CD4-positive, CD25-positive, alpha-beta regulatory T cell (primary cell): ENCODE measurements at regions not wholly inside any gene's neighbourhood (a gene's known extent, or its start where the extent isn't known, plus 50 kb on each side); places are given as distances from the start of the nearest gene placed in this dataset.
A peak's percentile ranks its signal among the peaks of the same experiment; 100 is the strongest.

ENCODE experiments used
- ATAC-seq, 2 donors: fragments of 150-1000 bp; cut with Tn5 transposase; one replicate each; pipeline ENCODE4 v1.10.0; 2021; ENCODE audit warnings: low read depth in 2 of 2, moderate number of reproducible peaks in 2 of 2, moderate library complexity in 1 of 2
- DNase-seq, 3 donors: peaks; one replicate each; pipeline versions ENCODE4 v3.0.0 to v3.0.0-alpha.2; 2012 to 2022; ENCODE audit warnings: mixed read lengths in 1 of 3
- H3K27ac ChIP-seq: one replicate; pipeline ENCODE4 v1.7.0; 2013; ENCODE audit warnings: mild to moderate bottlenecking, low read length; ENCODE audit not compliant: insufficient read depth, poor library complexity, severe bottlenecking
- H3K27me3 ChIP-seq: one replicate; pipeline ENCODE4 v1.7.0; 2013; ENCODE audit warnings: low read length; ENCODE audit not compliant: control insufficient read depth, insufficient read depth
- H3K36me3 ChIP-seq: one replicate; pipeline ENCODE4 v1.7.0; 2013; ENCODE audit warnings: mild to moderate bottlenecking, low read length, moderate library complexity; ENCODE audit not compliant: control insufficient read depth, insufficient read depth
- H3K4me1 ChIP-seq: 2 replicates; pipeline ENCODE4 v1.7.0; 2013; ENCODE audit warnings: mild to moderate bottlenecking, low read length; ENCODE audit not compliant: insufficient read depth, control insufficient read depth, poor library complexity, severe bottlenecking
- H3K4me3 ChIP-seq: one replicate; pipeline ENCODE4 v1.7.0; 2013; ENCODE audit warnings: low read depth, mild to moderate bottlenecking, low read length, moderate library complexity
- H3K9me3 ChIP-seq, 2 experiments: 1 replicate in 1 of 2; 2 replicates in 1 of 2; pipeline ENCODE4 v1.7.0; 2013; ENCODE audit warnings: low read length in 2 of 2, mild to moderate bottlenecking in 1 of 2, moderate library complexity in 1 of 2; ENCODE audit not compliant: control insufficient read depth in 2 of 2
- H3K27ac Mint-ChIP-seq, 3 donors: one replicate each; pipeline ENCODE4 v1.8.0; 2020 to 2022; ENCODE audit warnings: mild to moderate bottlenecking in 3 of 3, mixed read lengths in 3 of 3, moderate library complexity in 2 of 3
- H3K27me3 Mint-ChIP-seq: one replicate; pipeline ENCODE4 v1.8.0; 2022; ENCODE audit warnings: mild to moderate bottlenecking, mixed read lengths
- H3K36me3 Mint-ChIP-seq: one replicate; pipeline ENCODE4 v1.8.0; 2020; ENCODE audit warnings: mixed read lengths
- H3K4me1 Mint-ChIP-seq, 4 donors: one replicate each; pipeline ENCODE4 v1.8.0; 2020 to 2022; ENCODE audit warnings: mixed read lengths in 4 of 4, mild to moderate bottlenecking in 1 of 4
- H3K4me3 Mint-ChIP-seq, 4 donors: one replicate each; pipeline ENCODE4 v1.8.0; 2020 to 2022; ENCODE audit warnings: mild to moderate bottlenecking in 4 of 4, mixed read lengths in 4 of 4, moderate library complexity in 3 of 4
- H3K9me3 Mint-ChIP-seq, 7 donors: one replicate each; pipeline ENCODE4 v1.8.0; 2020 to 2022; ENCODE audit warnings: mixed read lengths in 7 of 7, mild to moderate bottlenecking in 3 of 7, moderate library complexity in 2 of 7

- no peaks in the 10 kb centered on the region for H3K27me3 Mint-ChIP-seq
- ATAC-seq: no peak
- peaks cover 0 to 1% (median 0%) of the 10 kb centered on the region in 7 donors for H3K9me3 Mint-ChIP-seq
- peaks cover 6 to 22% (median 15%) of the 10 kb centered on the region in 4 donors for H3K4me1 Mint-ChIP-seq
- H3K27ac Mint-ChIP-seq: no peak overlapping the region
- peak overlapping the region; percentile 67 for H3K27ac ChIP-seq
- no peak for DNase-seq
- H3K27me3 ChIP-seq: no peaks in the 10 kb centered on the region
- peaks cover 9% of the 10 kb centered on the region for H3K4me1 ChIP-seq
- H3K36me3 ChIP-seq: no peaks in the 10 kb centered on the region
- no peaks in the 10 kb centered on the region for H3K36me3 Mint-ChIP-seq
- H3K4me3 Mint-ChIP-seq: no peak overlapping the region
- no peaks in the 10 kb centered on the region for H3K9me3 ChIP-seq
- H3K4me3 ChIP-seq: peak overlapping the region; percentile 38
Observed at GRCh38 chr12:4107911-4108697, 165.5 kb upstream of the CCND2 start.

DNA sequence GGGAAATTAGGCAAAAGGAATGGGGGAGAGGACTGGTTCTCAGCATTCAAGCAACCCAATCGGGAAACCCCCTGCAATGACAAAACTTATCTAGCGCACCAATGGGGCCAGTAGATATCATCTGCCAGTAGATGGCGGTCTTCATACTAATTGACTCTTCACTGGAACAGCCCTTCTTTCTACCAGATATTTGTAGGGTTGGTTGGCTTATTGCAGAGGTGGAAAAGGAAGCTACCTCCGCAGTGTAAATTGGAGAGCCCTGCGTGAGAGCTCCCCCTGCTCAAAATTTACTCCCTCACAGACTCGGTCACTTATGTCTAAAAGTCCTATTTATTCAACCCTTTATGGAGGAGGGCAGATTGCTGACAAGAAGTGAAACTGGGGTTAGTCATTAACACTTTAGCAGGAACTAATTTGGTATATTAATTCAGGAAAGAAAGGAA lies 166.1 kb upstream of the CCND2 start:
- H3K36me3 Mint-ChIP-seq: no peaks in the 10 kb centered on the region
- peaks cover 9% of the 10 kb centered on the region for H3K4me1 ChIP-seq
- H3K4me3 ChIP-seq: peak overlapping the region; percentile 38
- H3K36me3 ChIP-seq: no peaks in the 10 kb centered on the region
- ATAC-seq: peak; percentile 98 to 99
- DNase-seq: peak; percentile 66 to 93 (median 82)
- H3K27me3 Mint-ChIP-seq: no peaks in the 10 kb centered on the region
- no peaks in the 10 kb centered on the region for H3K27me3 ChIP-seq
- H3K4me1 Mint-ChIP-seq: peaks cover 6 to 22% (median 13%) of the 10 kb centered on the region in 4 donors
- peaks cover 0 to 1% (median 0%) of the 10 kb centered on the region in 7 donors for H3K9me3 Mint-ChIP-seq
- no peaks in the 10 kb centered on the region for H3K9me3 ChIP-seq
- H3K4me3 Mint-ChIP-seq: peak overlapping the region in 3 of 4 donors; percentile 1 to 39 (median 20)
- H3K27ac Mint-ChIP-seq: peak overlapping the region in 2 of 3 donors; percentile 61 to 63
- H3K27ac ChIP-seq: peak overlapping the region; percentile 67

GRCh38 chr12:4106621-4107020 lies 166.9 kb upstream of the CCND2 start:
- peaks cover 6 to 18% (median 13%) of the 10 kb centered on the region in 4 donors for H3K4me1 Mint-ChIP-seq
- Histone ChIP-seq H3K27ac (peak overlapping the region; percentile 67), H3K36me3 (no peaks in the 10 kb centered on the region), H3K27me3 (no peaks in the 10 kb centered on the region), H3K4me3 (peak overlapping the region; percentile 22), H3K9me3 (no peaks in the 10 kb centered on the region), H3K4me1 (peaks cover 9% of the 10 kb centered on the region)
- H3K36me3 Mint-ChIP-seq: no peaks in the 10 kb centered on the region
- H3K9me3 Mint-ChIP-seq: peaks cover 0 to 1% (median 0%) of the 10 kb centered on the region in 7 donors
- no peaks in the 10 kb centered on the region for H3K27me3 Mint-ChIP-seq
- H3K27ac Mint-ChIP-seq: peak overlapping the region; percentile 6 to 83 (median 61)
- DNase-seq (peak in 2 of 3 donors; percentile 14 to 79), ATAC-seq (peak in 1 of 2 donors; percentile 19)
- no peak overlapping the region for H3K4me3 Mint-ChIP-seq

DNA sequence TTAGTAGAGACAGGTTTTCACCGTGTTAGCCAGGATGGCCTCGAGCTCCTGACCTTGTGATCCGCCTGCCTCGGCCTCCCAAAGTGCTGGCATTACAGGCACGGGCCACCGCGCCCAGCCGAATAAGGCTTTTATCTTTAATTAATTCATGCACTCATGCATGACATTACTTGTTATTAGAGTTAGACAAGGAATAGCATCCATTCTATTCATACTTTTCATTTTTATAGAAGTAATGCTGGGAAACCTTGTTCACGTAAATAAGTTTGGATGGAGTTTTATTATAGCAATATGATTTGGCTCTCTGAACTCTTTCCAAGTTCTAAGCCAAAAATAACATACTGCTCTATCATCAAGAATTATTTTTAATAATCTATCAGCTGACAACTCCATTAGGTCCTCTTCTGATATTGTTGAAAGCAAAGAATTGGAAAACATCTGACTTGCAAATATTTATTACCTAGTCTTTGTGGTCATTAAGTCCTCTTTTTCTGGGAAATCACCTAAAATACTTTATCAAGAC lies 168.8 kb upstream of the CCND2 start:
- DNase-seq (no peak), ATAC-seq (no peak)
- no peaks in the 10 kb centered on the region for H3K27me3 ChIP-seq
- H3K9me3 ChIP-seq: no peaks in the 10 kb centered on the region
- Mint-ChIP-seq H3K9me3 (peaks cover 0 to 1% (median 0%) of the 10 kb centered on the region in 7 donors), H3K4me1 (peaks cover 6 to 18% (median 13%) of the 10 kb centered on the region in 4 donors), H3K36me3 (no peaks in the 10 kb centered on the region), H3K27ac (no peak overlapping the region), H3K27me3 (no peaks in the 10 kb centered on the region), H3K4me3 (no peak overlapping the region)
- H3K4me3 ChIP-seq: no peak overlapping the region
- peaks cover 9% of the 10 kb centered on the region for H3K4me1 ChIP-seq
- no peak overlapping the region for H3K27ac ChIP-seq
- H3K36me3 ChIP-seq: no peaks in the 10 kb centered on the region

DNA sequence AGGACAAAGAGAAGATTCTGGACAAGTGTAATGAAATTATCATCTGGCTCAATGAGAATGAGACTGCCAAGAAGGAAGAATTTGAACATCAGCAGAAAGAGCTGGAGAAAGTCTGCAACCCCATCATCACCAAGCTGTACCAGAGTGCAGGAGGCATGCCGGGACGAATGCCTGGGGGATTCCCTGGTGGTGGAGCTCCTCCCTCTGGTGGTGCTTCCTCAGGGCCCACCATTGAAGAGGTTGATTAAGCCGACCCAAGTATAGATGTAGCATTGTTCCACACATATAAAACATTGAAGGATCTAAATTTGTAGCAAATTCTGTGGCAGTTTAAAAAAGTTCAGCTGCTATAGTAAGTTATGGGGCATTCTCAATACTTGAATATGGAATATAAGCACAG lies 174.3 kb upstream of the CCND2 start:
- H3K27me3 Mint-ChIP-seq: peaks cover 15% of the 10 kb centered on the region
- H3K4me1 Mint-ChIP-seq: no peaks in the 10 kb centered on the region
- Histone ChIP-seq H3K4me1 (no peaks in the 10 kb centered on the region), H3K9me3 (no peaks in the 10 kb centered on the region), H3K27ac (no peak overlapping the region), H3K36me3 (no peaks in the 10 kb centered on the region), H3K4me3 (no peak overlapping the region), H3K27me3 (no peaks in the 10 kb centered on the region)
- peaks cover 0 to 1% (median 0%) of the 10 kb centered on the region in 7 donors for H3K9me3 Mint-ChIP-seq
- H3K27ac Mint-ChIP-seq: no peak overlapping the region
- no peak for DNase-seq
- no peaks in the 10 kb centered on the region for H3K36me3 Mint-ChIP-seq
- no peak for ATAC-seq
- no peak overlapping the region for H3K4me3 Mint-ChIP-seq

GRCh38 chr12:4091016-4091743 lies 182.4 kb upstream of the CCND2 start:
- no peak overlapping the region for H3K27ac Mint-ChIP-seq
- no peaks in the 10 kb centered on the region for H3K9me3 ChIP-seq
- no peaks in the 10 kb centered on the region for H3K4me1 Mint-ChIP-seq
- no peaks in the 10 kb centered on the region for H3K9me3 Mint-ChIP-seq
- no peaks in the 10 kb centered on the region for H3K27me3 ChIP-seq
- H3K4me3 Mint-ChIP-seq: no peak overlapping the region
- H3K4me3 ChIP-seq: no peak overlapping the region
- peaks cover 19% of the 10 kb centered on the region for H3K27me3 Mint-ChIP-seq
- DNase-seq (no peak), ATAC-seq (no peak)
- no peaks in the 10 kb centered on the region for H3K4me1 ChIP-seq
- H3K36me3 ChIP-seq: no peaks in the 10 kb centered on the region
- no peak overlapping the region for H3K27ac ChIP-seq
- H3K36me3 Mint-ChIP-seq: no peaks in the 10 kb centered on the region

DNA sequence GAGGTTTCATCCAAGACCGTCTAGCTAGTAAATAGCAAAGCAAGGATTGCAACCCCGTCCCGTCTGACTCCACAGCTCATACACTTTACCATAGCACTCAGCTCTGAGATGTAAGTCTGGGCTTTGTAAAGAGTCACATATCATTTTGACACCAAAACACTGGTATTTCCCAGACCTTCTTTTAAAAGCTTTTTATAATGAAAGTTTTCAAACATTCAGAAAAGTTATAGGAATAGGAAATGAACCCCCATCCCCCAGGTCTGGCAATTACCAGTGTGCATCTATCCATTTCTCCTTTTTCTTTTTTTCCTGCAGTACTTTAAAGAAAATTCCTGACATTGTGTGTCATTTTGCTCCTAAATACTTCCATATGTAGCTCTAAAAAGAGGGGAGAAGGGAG lies 183.6 kb upstream of the CCND2 start:
- Histone ChIP-seq H3K27ac (no peak overlapping the region), H3K36me3 (no peaks in the 10 kb centered on the region), H3K4me1 (no peaks in the 10 kb centered on the region), H3K27me3 (no peaks in the 10 kb centered on the region), H3K9me3 (no peaks in the 10 kb centered on the region), H3K4me3 (no peak overlapping the region)
- peaks cover 17% of the 10 kb centered on the region for H3K27me3 Mint-ChIP-seq
- H3K9me3 Mint-ChIP-seq: no peaks in the 10 kb centered on the region
- no peaks in the 10 kb centered on the region for H3K36me3 Mint-ChIP-seq
- ATAC-seq (no peak), DNase-seq (no peak)
- no peaks in the 10 kb centered on the region for H3K4me1 Mint-ChIP-seq
- no peak overlapping the region for H3K4me3 Mint-ChIP-seq
- H3K27ac Mint-ChIP-seq: no peak overlapping the region
